Esophagus (tissue), 2 donors: ENCODE measurements at regions not wholly inside any gene's neighbourhood (a gene's known extent, or its start where the extent isn't known, plus 50 kb on each side); places are given as distances from the start of the nearest gene placed in this dataset.

ENCODE experiments used
- H3K27ac ChIP-seq, 2 donors: one replicate each; pipeline ENCODE4 v1.5.1; 2013; ENCODE audit warnings: low read depth in 2 of 2, mild to moderate bottlenecking in 2 of 2, inconsistent platforms in 1 of 2, low read length in 1 of 2, moderate library complexity in 1 of 2
- H3K27me3 ChIP-seq, 2 donors: one replicate each; pipeline ENCODE4 v1.6.1; 2013; ENCODE audit warnings: low read length in 2 of 2, control low read depth in 1 of 2, mild to moderate bottlenecking in 1 of 2; ENCODE audit not compliant: insufficient read depth in 2 of 2, control insufficient read depth in 1 of 2
- H3K36me3 ChIP-seq, 2 donors: one replicate each; pipeline ENCODE4 v1.6.1; 2013; ENCODE audit warnings: low read length in 1 of 2; ENCODE audit not compliant: control insufficient read depth in 2 of 2, insufficient read depth in 2 of 2
- H3K4me1 ChIP-seq, 2 donors: one replicate each; pipeline ENCODE4 v1.6.1; 2013; ENCODE audit warnings: low read length in 1 of 2; ENCODE audit not compliant: control insufficient read depth in 2 of 2, insufficient read depth in 2 of 2
- H3K4me3 ChIP-seq, 2 donors: one replicate each; pipeline ENCODE4 v1.5.1; 2013; ENCODE audit warnings: low read length in 2 of 2, mild to moderate bottlenecking in 2 of 2, low read depth in 1 of 2, moderate library complexity in 1 of 2
- H3K9me3 ChIP-seq, 2 donors: one replicate each; pipeline ENCODE4 v1.6.1; 2013; ENCODE audit warnings: mild to moderate bottlenecking in 2 of 2, low read depth in 1 of 2, low read length in 1 of 2, moderate library complexity in 1 of 2; ENCODE audit not compliant: control insufficient read depth in 2 of 2, insufficient read depth in 1 of 2
- whole genome bisulfite sequencing, 2 donors: extraction: QIAGEN DNeasy Blood & Tissue Kit; methylation state at CpG; one replicate each; pipeline ENCODE4 v1.1.7; 2013; 5-methylcytosine and 5-hydroxymethylcytosine counted together
- donor health status: healthy with polysubstance abuse.
- donor health status: Bipolar disorder and iron deficiency.

DNA sequence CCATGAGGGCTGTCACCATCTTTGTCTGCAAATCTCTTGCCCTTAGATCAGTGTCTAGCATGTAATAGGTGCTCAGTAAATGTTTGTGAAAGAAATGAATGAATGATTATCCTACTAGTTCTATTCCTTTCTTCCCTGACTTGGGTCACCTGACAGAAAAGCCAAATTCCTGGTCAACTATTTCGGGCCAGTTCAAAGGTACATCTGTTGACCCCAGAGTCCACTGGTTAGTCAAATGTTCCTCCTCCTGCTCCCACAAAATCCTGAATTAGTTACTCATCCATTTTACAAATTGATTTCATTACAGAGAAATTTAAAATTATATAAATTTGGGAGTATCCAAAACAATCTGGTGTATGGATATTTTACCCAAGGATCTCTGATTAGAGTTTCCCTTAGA, 124.7 kb upstream of the NAV2 start:
- H3K4me3 ChIP-seq = no peak overlapping the region
- H3K27me3 ChIP-seq = no peaks in the 10 kb centered on the region
- no peaks in the 10 kb centered on the region for H3K4me1 ChIP-seq
- no peaks in the 10 kb centered on the region for H3K9me3 ChIP-seq
- WGBS, 2 donors = 88 to 93% methylated on average over 1 of the region's 1 CpG
- no peak overlapping the region for H3K27ac ChIP-seq
- no peaks in the 10 kb centered on the region for H3K36me3 ChIP-seq

GRCh38 chr11:19580646-19581045, 132.0 kb upstream of the NAV2 start:
- 94 to 99% methylated on average over 1 of the region's 1 CpG for WGBS, 2 donors
- Histone ChIP-seq H3K27me3 (no peaks in the 10 kb centered on the region), H3K4me3 (no peak overlapping the region), H3K9me3 (no peaks in the 10 kb centered on the region), H3K4me1 (no peaks in the 10 kb centered on the region), H3K27ac (no peak overlapping the region), H3K36me3 (peaks cover 0 to 1% of the 10 kb centered on the region in 2 donors)

- Histone ChIP-seq H3K9me3 (no peaks in the 10 kb centered on the region), H3K4me3 (no peak overlapping the region), H3K4me1 (no peaks in the 10 kb centered on the region), H3K27me3 (no peaks in the 10 kb centered on the region), H3K27ac (no peak overlapping the region), H3K36me3 (peaks cover 0 to 1% of the 10 kb centered on the region in 2 donors)
- 81 to 90% methylated on average over 5 of the region's 5 CpGs for WGBS, 2 donors
These were observed 132.7 kb upstream of the NAV2 start for GRCh38 chr11:19579957-19580356.

GRCh38 chr11:19578871-19579270, 133.8 kb upstream of the NAV2 start:
- Histone ChIP-seq H3K9me3 (no peaks in the 10 kb centered on the region), H3K36me3 (peaks cover 0 to 1% of the 10 kb centered on the region in 2 donors), H3K27ac (peak overlapping the region in 1 of 2 donors; percentile 24), H3K4me1 (no peaks in the 10 kb centered on the region), H3K4me3 (no peak overlapping the region), H3K27me3 (no peaks in the 10 kb centered on the region)
- 63 to 84% methylated on average over 2 of the region's 2 CpGs for WGBS, 2 donors

DNA sequence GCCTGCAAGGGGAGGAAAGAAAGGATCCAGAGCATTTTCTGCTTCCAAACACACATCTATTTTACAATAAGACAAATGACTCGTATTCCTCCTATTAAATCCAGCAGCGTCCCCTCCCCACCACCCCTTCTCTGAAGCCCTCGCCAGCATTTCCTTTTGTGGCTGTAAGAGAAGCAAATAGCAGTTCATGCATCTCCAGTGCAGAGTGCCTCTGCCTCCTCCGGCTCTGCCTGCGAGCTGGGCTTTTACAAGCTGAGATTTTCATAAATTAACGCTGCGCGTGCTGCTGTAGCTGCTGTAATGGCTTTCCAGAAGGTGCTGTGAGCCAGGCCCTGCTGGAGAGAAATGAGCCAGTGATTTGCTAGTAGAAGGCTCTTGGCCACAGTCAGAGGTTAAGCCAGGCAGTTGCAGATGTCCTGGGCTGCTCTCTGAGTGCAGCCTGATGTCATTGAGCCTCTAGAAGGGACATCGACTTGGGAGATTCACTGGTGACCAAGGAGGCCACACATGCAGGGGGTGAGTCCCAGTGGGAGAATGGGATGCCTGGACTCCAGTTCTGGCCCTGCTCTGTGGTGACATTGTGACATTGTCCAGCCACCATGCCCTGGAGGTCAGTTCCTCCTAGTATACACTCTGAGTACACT, 134.5 kb upstream of the NAV2 start:
- no peaks in the 10 kb centered on the region for H3K9me3 ChIP-seq
- peak overlapping the region; percentile 56 to 76 for H3K27ac ChIP-seq
- H3K36me3 ChIP-seq = peaks cover 0 to 1% of the 10 kb centered on the region in 2 donors

GRCh38 chr11:19577391-19577975, 135.2 kb upstream of the NAV2 start:
- Histone ChIP-seq H3K4me3 (no peak overlapping the region), H3K9me3 (no peaks in the 10 kb centered on the region), H3K27ac (peak overlapping the region; percentile 56 to 76), H3K4me1 (peaks cover 0 to 2% of the 10 kb centered on the region in 2 donors), H3K36me3 (peaks cover 0 to 1% of the 10 kb centered on the region in 2 donors), H3K27me3 (no peaks in the 10 kb centered on the region)
- 30 to 45% methylated on average over 8 of the region's 8 CpGs for WGBS, 2 donors

More for the DNA sequence above, 134.5 kb upstream of the NAV2 start:
- H3K4me1 ChIP-seq = peaks cover 0 to 2% of the 10 kb centered on the region in 2 donors
- H3K27me3 ChIP-seq = no peaks in the 10 kb centered on the region
- 32 to 42% methylated on average over 9 of the region's 9 CpGs for WGBS, 2 donors
- no peak overlapping the region for H3K4me3 ChIP-seq

DNA sequence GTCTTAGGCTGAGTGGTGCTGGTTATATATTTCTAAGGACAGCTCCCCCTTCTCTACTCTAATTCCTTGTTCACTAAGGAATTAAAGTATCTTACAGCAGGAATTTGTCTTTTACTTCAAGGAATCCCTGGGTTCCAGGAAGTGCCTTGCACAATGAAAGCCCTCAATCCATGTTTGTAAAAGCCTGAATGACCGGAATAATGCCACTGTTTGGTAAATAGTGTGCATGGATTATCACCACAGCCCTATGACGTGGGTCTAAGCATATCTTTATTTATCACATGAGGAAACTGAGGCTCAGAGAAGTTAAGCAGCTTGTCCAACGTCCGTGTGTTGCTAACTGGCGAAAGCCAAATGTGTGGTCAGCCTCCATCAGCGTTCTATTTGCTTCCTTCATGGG, 135.7 kb upstream of the NAV2 start:
- H3K27me3 ChIP-seq = no peaks in the 10 kb centered on the region
- H3K27ac ChIP-seq = peak overlapping the region; percentile 56 to 76
- H3K9me3 ChIP-seq = no peaks in the 10 kb centered on the region
- H3K4me3 ChIP-seq = no peak overlapping the region
- peaks cover 0 to 2% of the 10 kb centered on the region in 2 donors for H3K4me1 ChIP-seq
- H3K36me3 ChIP-seq = peaks cover 0 to 1% of the 10 kb centered on the region in 2 donors
- WGBS, 2 donors = 73 to 79% methylated on average over 6 of the region's 6 CpGs

DNA sequence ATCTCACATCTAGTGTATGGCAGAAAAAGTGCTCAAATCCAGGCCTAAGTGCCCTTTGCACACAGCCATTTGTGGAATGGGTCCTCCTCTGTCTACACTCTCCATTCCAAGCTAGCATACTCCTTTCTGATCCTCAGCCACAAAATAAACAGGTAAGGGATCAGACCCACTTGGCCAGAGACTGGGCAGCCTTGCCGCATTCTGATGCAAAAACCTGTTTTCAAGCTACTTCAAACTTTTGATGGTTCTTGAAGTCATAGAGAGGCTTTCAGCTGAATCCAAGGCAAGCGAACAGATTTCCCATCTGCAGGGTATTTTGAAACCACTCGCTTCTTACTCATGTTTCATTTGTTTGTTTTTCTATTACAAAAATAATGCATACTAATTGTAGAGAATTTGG, 136.6 kb upstream of the NAV2 start:
- H3K27ac ChIP-seq = no peak overlapping the region
- no peak overlapping the region for H3K4me3 ChIP-seq
- WGBS, 2 donors = 87 to 91% methylated on average over 3 of the region's 3 CpGs
- H3K9me3 ChIP-seq = no peaks in the 10 kb centered on the region
- H3K27me3 ChIP-seq = no peaks in the 10 kb centered on the region
- peaks cover 0 to 2% of the 10 kb centered on the region in 2 donors for H3K4me1 ChIP-seq
- H3K36me3 ChIP-seq = peaks cover 0 to 1% of the 10 kb centered on the region in 2 donors

- H3K27me3 ChIP-seq = no peaks in the 10 kb centered on the region
- no peaks in the 10 kb centered on the region for H3K9me3 ChIP-seq
- no peak overlapping the region for H3K4me3 ChIP-seq
- peaks cover 0 to 2% of the 10 kb centered on the region in 2 donors for H3K4me1 ChIP-seq
- 54 to 57% methylated on average over 3 of the region's 3 CpGs for WGBS, 2 donors
- no peak overlapping the region for H3K27ac ChIP-seq
- H3K36me3 ChIP-seq = peaks cover 0 to 1% of the 10 kb centered on the region in 2 donors
These were observed 137.7 kb upstream of the NAV2 start for GRCh38 chr11:19574916-19575315.

DNA sequence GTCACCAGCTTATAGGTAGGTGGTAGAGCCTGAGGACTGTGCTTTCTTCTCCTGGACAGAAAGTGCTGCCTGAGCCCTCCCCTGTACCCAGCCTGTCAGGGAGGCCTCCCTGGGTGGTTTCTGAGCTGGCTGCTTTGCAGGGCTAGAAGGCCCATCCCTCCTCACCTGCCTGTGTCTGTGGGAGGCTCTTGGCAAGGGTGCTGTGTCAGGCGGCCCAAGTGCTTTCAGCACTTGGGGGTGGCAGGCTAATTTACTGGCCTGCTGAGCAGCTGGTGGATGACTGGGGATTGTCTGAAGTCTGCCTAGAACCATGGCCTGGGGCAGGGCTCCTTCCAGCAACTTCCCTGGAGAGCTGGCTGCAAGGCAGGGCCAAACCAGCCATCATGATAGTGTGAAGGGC, 139.0 kb upstream of the NAV2 start:
- Histone ChIP-seq H3K36me3 (peaks cover 0 to 1% of the 10 kb centered on the region in 2 donors), H3K9me3 (no peaks in the 10 kb centered on the region), H3K4me1 (peaks cover 0 to 2% of the 10 kb centered on the region in 2 donors), H3K27ac (no peak overlapping the region), H3K4me3 (no peak overlapping the region), H3K27me3 (no peaks in the 10 kb centered on the region)
- WGBS, 2 donors = 60 to 63% methylated on average over 1 of the region's 1 CpG
